ENCODE measurements at regions not wholly inside any gene's neighbourhood (a gene's known extent, or its start where the extent isn't known, plus 50 kb on each side); places are given as distances from the start of the nearest gene placed in this dataset.

DNA sequence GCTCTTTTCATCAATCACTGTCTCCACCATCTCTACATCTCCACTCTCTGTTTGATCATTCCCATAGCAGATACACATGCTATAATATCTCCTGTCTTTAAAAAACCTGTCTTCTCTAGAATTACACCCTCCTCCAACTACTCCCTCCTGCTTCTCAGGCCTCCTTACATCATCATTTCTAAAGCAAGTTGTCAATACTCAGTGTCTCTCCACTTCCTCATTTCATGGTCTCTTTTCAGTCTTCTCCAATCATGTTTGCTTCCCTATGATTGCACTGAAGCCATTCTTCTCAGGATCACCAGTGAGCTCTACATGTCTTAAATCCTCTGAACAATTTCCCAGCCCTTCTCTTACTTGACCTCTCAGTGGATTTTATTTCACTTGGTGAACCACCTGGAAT lies 87.0 kb upstream of the ZNF280D start:
- Histone ChIP-seq H3K79me2 (ENCODE audit: insufficient read depth, low read length) (no peaks in the 10 kb centered on the region), H3K4me2 (ENCODE audit: insufficient read depth, insufficient read length, low read length) (no peak overlapping the region), H2AK5ac (ENCODE audit: insufficient read length, low read length) (no peak overlapping the region), H3K4ac (ENCODE audit: low read depth, low read length) (no peak overlapping the region), H3K27ac (ENCODE audit: insufficient read length, low read depth, low read length) (no peak overlapping the region), H2AFZ (ENCODE audit: low read length) (no peak overlapping the region), H4K5ac (ENCODE audit: insufficient read length, low read depth, low read length) (no peak overlapping the region), H3K4me1 (ENCODE audit: insufficient read depth, low read length) (no peaks in the 10 kb centered on the region), H3K14ac (ENCODE audit: insufficient read depth, low read length) (no peak overlapping the region), H2BK20ac (ENCODE audit: low read depth, low read length, poor library complexity, severe bottlenecking) (no peak overlapping the region), H2BK5ac (ENCODE audit: insufficient read length, low read length) (no peak overlapping the region), H3K23me2 (ENCODE audit: insufficient read length, low read depth, low read length, poor library complexity, severe bottlenecking) (no peaks in the 10 kb centered on the region), H4K91ac (ENCODE audit: insufficient read length, low read depth, low read length) (no peak overlapping the region), H4K8ac (replicated peaks; ENCODE audit: insufficient read length, low read depth, low read length) (no peak overlapping the region), H3K18ac (ENCODE audit: insufficient read length, low read depth, low read length) (no peak overlapping the region), H3K9me3 (ENCODE audit: control insufficient read depth, low read depth, low read length) (no peaks in the 10 kb centered on the region), H2BK15ac (ENCODE audit: low read depth, low read length) (no peak overlapping the region), H3K23ac (ENCODE audit: insufficient read length, low read depth, low read length) (no peak overlapping the region), H3T11ph (ENCODE audit: low read length) (no peak overlapping the region), H3K9ac (ENCODE audit: extremely low read depth, insufficient read length, low read length) (no peak overlapping the region), H2BK120ac (ENCODE audit: low read depth, low read length, poor library complexity, severe bottlenecking) (no peak overlapping the region), H4K20me1 (ENCODE audit: control insufficient read depth, insufficient read depth, insufficient read length) (no peaks in the 10 kb centered on the region), H3K27me3 (ENCODE audit: insufficient read depth, low read length) (no peaks in the 10 kb centered on the region), H2BK12ac (ENCODE audit: insufficient read length, low read depth, low read length) (no peak overlapping the region), H3K56ac (ENCODE audit: insufficient read length, low read depth, low read length) (no peak overlapping the region), H3K79me1 (ENCODE audit: insufficient read depth, low read depth, low read length, poor library complexity, severe bottlenecking) (no peaks in the 10 kb centered on the region)
- Mint-ChIP-seq H3K27ac (no peak overlapping the region), H3K36me3 (ENCODE audit: insufficient read depth in 1 of 3, low read depth in 3 of 3) (no peaks in the 10 kb centered on the region), H3K4me3 (no peak overlapping the region), H3K9me3 (no peaks in the 10 kb centered on the region), H3K4me1 (peaks cover 0 to 4% of the 10 kb centered on the region in 2 experiments; a peak in 1 of 4 replicates), H3K27me3 (ENCODE audit: low read depth) (no peaks in the 10 kb centered on the region)
- TF ChIP-seq, protein P1, sequence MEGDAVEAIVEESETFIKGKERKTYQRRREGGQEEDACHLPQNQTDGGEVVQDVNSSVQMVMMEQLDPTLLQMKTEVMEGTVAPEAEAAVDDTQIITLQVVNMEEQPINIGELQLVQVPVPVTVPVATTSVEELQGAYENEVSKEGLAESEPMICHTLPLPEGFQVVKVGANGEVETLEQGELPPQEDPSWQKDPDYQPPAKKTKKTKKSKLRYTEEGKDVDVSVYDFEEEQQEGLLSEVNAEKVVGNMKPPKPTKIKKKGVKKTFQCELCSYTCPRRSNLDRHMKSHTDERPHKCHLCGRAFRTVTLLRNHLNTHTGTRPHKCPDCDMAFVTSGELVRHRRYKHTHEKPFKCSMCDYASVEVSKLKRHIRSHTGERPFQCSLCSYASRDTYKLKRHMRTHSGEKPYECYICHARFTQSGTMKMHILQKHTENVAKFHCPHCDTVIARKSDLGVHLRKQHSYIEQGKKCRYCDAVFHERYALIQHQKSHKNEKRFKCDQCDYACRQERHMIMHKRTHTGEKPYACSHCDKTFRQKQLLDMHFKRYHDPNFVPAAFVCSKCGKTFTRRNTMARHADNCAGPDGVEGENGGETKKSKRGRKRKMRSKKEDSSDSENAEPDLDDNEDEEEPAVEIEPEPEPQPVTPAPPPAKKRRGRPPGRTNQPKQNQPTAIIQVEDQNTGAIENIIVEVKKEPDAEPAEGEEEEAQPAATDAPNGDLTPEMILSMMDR (conservative IDR thresholded peaks at IDR 0.05): no peak
- no peak for DNase-seq
